Lower lobe of right lung (tissue), 2 donors: ENCODE measurements at regions not wholly inside any gene's neighbourhood (a gene's known extent, or its start where the extent isn't known, plus 50 kb on each side); places are given as distances from the start of the nearest gene placed in this dataset.

Experiments
- ATAC-seq, 2 donors: fragments of 200-7000 bp; cut with Tn5 transposase; one replicate each; pipeline ENCODE4 v1.9.1; 2020 to 2022; ENCODE audit warnings: mild to moderate bottlenecking in 2 of 2, moderate library complexity in 2 of 2
- DNase-seq: peaks from one replicate; pipeline ENCODE4 v3.0.0-alpha.2; 2020
- H3K27ac ChIP-seq: fragments of 200-600 bp; one replicate; pipeline ENCODE4 v1.8.0; 2022
- H3K27me3 ChIP-seq: fragments of 200-600 bp; one replicate; pipeline ENCODE4 v1.8.0; 2022; ENCODE audit warnings: low read depth
- H3K36me3 ChIP-seq: fragments of 200-600 bp; one replicate; pipeline ENCODE4 v1.8.0; 2022; ENCODE audit warnings: mild to moderate bottlenecking
- H3K4me1 ChIP-seq: fragments of 200-600 bp; one replicate; pipeline ENCODE4 v1.8.0; 2022
- H3K4me3 ChIP-seq: fragments of 200-600 bp; one replicate; pipeline ENCODE4 v1.8.0; 2022; ENCODE audit warnings: mild to moderate bottlenecking
- H3K9me3 ChIP-seq: fragments of 200-600 bp; one replicate; pipeline ENCODE4 v1.8.0; 2022
- intact Hi-C: fragments of 100-400 bp; cut with DNase I; formaldehyde crosslinking; loops from one replicate; pipeline ENCODE4 v1.11.0; 2022
- TF ChIP-seq, protein P1 (sequence below): fragments of 200-600 bp; IDR thresholded peaks from one replicate; pipeline ENCODE4 v1.8.0; 2022; ENCODE audit warnings: antibody characterized with exemption, mild to moderate bottlenecking
- donor health status: DM: no; HTN: yes; CAD: no; lungs with severe emphysema.

- ATAC-seq: no peak
- intact Hi-C loops: no loop called here
- Histone ChIP-seq H3K4me3 (no peak overlapping the region), H3K27me3 (no peaks in the 10 kb centered on the region), H3K9me3 (no peaks in the 10 kb centered on the region), H3K4me1 (no peaks in the 10 kb centered on the region), H3K27ac (no peak overlapping the region), H3K36me3 (no peaks in the 10 kb centered on the region)
- no peak for DNase-seq
- TF ChIP-seq, protein P1, sequence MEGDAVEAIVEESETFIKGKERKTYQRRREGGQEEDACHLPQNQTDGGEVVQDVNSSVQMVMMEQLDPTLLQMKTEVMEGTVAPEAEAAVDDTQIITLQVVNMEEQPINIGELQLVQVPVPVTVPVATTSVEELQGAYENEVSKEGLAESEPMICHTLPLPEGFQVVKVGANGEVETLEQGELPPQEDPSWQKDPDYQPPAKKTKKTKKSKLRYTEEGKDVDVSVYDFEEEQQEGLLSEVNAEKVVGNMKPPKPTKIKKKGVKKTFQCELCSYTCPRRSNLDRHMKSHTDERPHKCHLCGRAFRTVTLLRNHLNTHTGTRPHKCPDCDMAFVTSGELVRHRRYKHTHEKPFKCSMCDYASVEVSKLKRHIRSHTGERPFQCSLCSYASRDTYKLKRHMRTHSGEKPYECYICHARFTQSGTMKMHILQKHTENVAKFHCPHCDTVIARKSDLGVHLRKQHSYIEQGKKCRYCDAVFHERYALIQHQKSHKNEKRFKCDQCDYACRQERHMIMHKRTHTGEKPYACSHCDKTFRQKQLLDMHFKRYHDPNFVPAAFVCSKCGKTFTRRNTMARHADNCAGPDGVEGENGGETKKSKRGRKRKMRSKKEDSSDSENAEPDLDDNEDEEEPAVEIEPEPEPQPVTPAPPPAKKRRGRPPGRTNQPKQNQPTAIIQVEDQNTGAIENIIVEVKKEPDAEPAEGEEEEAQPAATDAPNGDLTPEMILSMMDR: no peak
These were observed 497.1 kb upstream of the KLHL29 start for GRCh38 chr2:22887845-22888244.

- no peak overlapping the region for H3K4me3 ChIP-seq
- H3K27ac ChIP-seq: no peak overlapping the region
- ATAC-seq (no peak), DNase-seq (no peak)
- no peaks in the 10 kb centered on the region for H3K27me3 ChIP-seq
- no peaks in the 10 kb centered on the region for H3K4me1 ChIP-seq
- H3K9me3 ChIP-seq: no peaks in the 10 kb centered on the region
- H3K36me3 ChIP-seq: no peaks in the 10 kb centered on the region
- TF ChIP-seq, protein P1: no peak
- intact Hi-C loops: no loop called here
These were observed 494.8 kb upstream of the KLHL29 start for GRCh38 chr2:22890132-22890531.

DNA sequence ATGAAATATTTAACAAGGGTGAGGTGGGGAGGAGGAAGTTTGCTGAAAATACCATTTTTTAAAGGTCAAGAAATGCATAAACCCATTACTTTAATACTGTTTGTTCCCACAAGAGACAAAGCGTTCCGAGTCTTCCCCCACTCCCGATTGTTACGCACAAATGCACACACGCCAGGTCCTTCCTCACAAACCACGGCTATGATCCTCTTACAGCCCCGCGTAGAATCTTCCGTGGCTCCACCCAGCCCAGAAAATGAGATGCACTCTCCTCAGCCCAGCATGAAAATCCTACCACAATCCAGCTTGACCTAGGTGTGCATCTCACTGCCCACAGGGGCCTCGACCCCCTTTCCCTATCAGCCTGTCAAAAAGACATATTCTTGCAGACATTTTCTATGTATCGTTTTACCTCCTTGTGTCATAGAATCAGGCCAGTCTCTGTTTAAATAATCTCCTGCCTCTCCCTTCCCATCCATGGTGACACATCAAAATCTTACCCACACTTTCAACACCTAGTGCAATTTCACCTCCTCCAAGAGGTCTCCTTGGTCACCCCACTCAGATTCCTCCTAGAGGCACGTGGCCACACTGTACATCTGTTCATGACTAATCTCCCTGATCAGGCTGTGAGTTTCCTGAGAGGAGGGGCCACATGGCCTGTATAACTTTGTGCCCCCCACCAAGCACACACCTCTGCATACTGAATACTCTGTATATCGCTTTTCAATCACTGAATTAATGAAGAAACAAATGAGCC, 491.0 kb upstream of the KLHL29 start:
- no peak for ATAC-seq
- no peak overlapping the region for H3K27ac ChIP-seq
- TF ChIP-seq, protein P1: no peak
- H3K27me3 ChIP-seq: no peaks in the 10 kb centered on the region
- DNase-seq: no peak
- H3K36me3 ChIP-seq: no peaks in the 10 kb centered on the region
- intact Hi-C loops: no loop called here
- H3K4me1 ChIP-seq: no peaks in the 10 kb centered on the region
- no peaks in the 10 kb centered on the region for H3K9me3 ChIP-seq
- no peak overlapping the region for H3K4me3 ChIP-seq

DNA sequence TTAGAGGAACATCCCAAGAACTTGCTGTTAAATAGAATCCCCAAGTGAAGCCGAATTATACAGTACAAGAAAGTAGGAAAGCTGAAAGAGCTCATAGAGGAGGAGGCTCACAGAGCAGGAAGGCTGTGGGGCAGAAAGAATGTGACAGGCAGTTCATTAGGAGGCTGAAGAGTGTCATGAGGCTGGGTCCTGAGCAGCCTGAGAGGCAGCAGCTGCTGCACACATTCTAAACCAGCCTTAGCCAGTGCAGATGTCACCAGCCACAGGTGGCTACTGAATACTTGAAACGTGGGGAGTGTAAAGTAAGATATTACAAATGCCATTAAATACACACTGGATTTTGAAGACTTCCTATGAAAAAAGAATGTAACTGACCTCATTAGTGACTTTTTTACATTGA, 490.2 kb upstream of the KLHL29 start:
- TF ChIP-seq, protein P1: no peak
- ATAC-seq (no peak), DNase-seq (no peak)
- Histone ChIP-seq H3K27ac (no peak overlapping the region), H3K9me3 (no peaks in the 10 kb centered on the region), H3K27me3 (no peaks in the 10 kb centered on the region), H3K36me3 (no peaks in the 10 kb centered on the region), H3K4me3 (no peak overlapping the region), H3K4me1 (no peaks in the 10 kb centered on the region)
- intact Hi-C loops: no loop called here

DNA sequence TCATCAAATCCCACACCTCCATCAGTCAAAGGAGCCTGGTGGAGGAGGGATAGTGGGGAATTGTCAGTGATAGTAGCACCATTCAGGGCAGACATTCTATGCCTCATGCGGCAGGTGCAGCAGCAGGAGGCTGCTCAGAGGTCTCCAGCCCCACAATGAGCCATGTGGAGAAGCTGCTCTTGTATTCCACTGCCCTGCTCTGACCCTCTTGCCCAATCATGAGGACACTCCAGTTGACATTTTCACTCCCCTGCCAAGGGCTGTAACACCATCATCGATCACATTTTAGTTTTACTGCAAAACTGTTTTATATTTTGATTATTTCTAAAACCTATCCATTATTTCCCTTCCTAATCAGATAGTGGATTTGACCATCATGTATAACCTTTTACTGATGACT, 487.6 kb upstream of the KLHL29 start:
- ATAC-seq (no peak), DNase-seq (no peak)
- Histone ChIP-seq H3K4me3 (no peak overlapping the region), H3K27ac (no peak overlapping the region), H3K36me3 (no peaks in the 10 kb centered on the region), H3K9me3 (no peaks in the 10 kb centered on the region), H3K27me3 (no peaks in the 10 kb centered on the region), H3K4me1 (no peaks in the 10 kb centered on the region)
- intact Hi-C loops: no loop called here
- TF ChIP-seq, protein P1: no peak
